Hepatocyte (in vitro differentiated cells): ENCODE measurements at regions not wholly inside any gene's neighbourhood (a gene's known extent, or its start where the extent isn't known, plus 50 kb on each side); places are given as distances from the start of the nearest gene placed in this dataset.

Experiments used
- CTCF ChIP-seq: fragments of 200-600 bp; sonication (generic); IDR thresholded peaks from 2 replicates; pipeline ENCODE4 v1.5.1; 2016; ENCODE audit warnings: antibody characterized with exemption, mild to moderate bottlenecking; ENCODE audit not compliant: poor library complexity
- EZH2 ChIP-seq: fragments of 200-600 bp; sonication (generic); IDR thresholded peaks from 2 replicates; pipeline ENCODE4 v1.6.1; 2016; ENCODE audit warnings: antibody characterized with exemption, mild to moderate bottlenecking, borderline replicate concordance
- EZH2phosphoT487 ChIP-seq: fragments of 200-600 bp; sonication (generic); IDR thresholded peaks from one replicate; pipeline ENCODE4 v1.6.1; 2018; ENCODE audit warnings: antibody characterized with exemption, mild to moderate bottlenecking, low read depth, moderate library complexity; ENCODE audit not compliant: unreplicated experiment, severe bottlenecking

- TF ChIP-seq CTCF (no peak), EZH2 (no peak), EZH2phosphoT487 (no peak)
Observed at GRCh38 chr10:62456611-62457101, 82.5 kb downstream of the ZNF365 start.
